Astrocyte (in vitro differentiated cells and primary cell): ENCODE measurements at regions not wholly inside any gene's neighbourhood (a gene's known extent, or its start where the extent isn't known, plus 50 kb on each side); places are given as distances from the start of the nearest gene placed in this dataset.

Source experiments
- DNase-seq: peaks from one replicate; pipeline ENCODE4 v3.0.0-alpha.2; 2010; ENCODE audit warnings: low read depth
- FAIRE-seq: peaks from 2 replicates; lab custom pipeline; 2011; peaks lifted over from hg19 to GRCh38; lab: Jason Lieb, UNC
- H2AFZ ChIP-seq: 2 replicates; pipeline ENCODE4 v1.6.0; 2012; ENCODE audit warnings: low read depth, low read length, inconsistent platforms
- H3K27ac ChIP-seq: 2 replicates; pipeline ENCODE4 v1.5.1; 2011; ENCODE audit warnings: low read depth, low read length, inconsistent platforms
- H3K27me3 ChIP-seq: 2 replicates; pipeline ENCODE4 v1.6.0; 2011; ENCODE audit warnings: low read length, inconsistent platforms; ENCODE audit not compliant: insufficient read depth
- H3K36me3 ChIP-seq: 2 replicates; pipeline ENCODE4 v1.5.1; 2011; ENCODE audit warnings: low read length, inconsistent platforms; ENCODE audit not compliant: insufficient read depth
- H3K4me1 ChIP-seq: 2 replicates; pipeline ENCODE4 v1.5.1; 2011; ENCODE audit warnings: low read length, inconsistent platforms; ENCODE audit not compliant: insufficient read depth
- H3K4me2 ChIP-seq: 2 replicates; pipeline ENCODE4 v1.6.0; 2012; ENCODE audit warnings: low read length, inconsistent platforms
- H3K4me3 ChIP-seq: 2 replicates; pipeline ENCODE4 v1.5.1; 2011; ENCODE audit warnings: low read depth, mild to moderate bottlenecking, low read length, inconsistent platforms; ENCODE audit not compliant: insufficient read depth
- H3K79me2 ChIP-seq: 2 replicates; pipeline ENCODE4 v1.6.0; 2012; ENCODE audit warnings: mild to moderate bottlenecking, low read length, inconsistent platforms; ENCODE audit not compliant: insufficient read depth
- H3K9ac ChIP-seq: 2 replicates; pipeline ENCODE4 v1.6.0; 2012; ENCODE audit warnings: mild to moderate bottlenecking, low read length, inconsistent platforms
- H3K9me3 ChIP-seq: 2 replicates; pipeline ENCODE4 v1.5.1; 2012; ENCODE audit warnings: low read depth, mild to moderate bottlenecking, low read length, inconsistent platforms; ENCODE audit not compliant: insufficient read depth
- H4K20me1 ChIP-seq: 2 replicates; pipeline ENCODE4 v1.6.0; 2012; ENCODE audit warnings: low read length, inconsistent platforms; ENCODE audit not compliant: insufficient read depth
- H3K27ac Mint-ChIP-seq: one replicate; pipeline ENCODE4 v1.8.0; 2021; ENCODE audit warnings: mild to moderate bottlenecking, mixed read lengths; ENCODE audit not compliant: unreplicated experiment
- H3K27me3 Mint-ChIP-seq: one replicate; pipeline ENCODE4 v1.8.0; 2021; ENCODE audit warnings: low read depth, mixed read lengths; ENCODE audit not compliant: unreplicated experiment
- H3K36me3 Mint-ChIP-seq: one replicate; pipeline ENCODE4 v1.8.0; 2021; ENCODE audit warnings: low read depth, mixed read lengths; ENCODE audit not compliant: unreplicated experiment
- H3K4me1 Mint-ChIP-seq: one replicate; pipeline ENCODE4 v1.8.0; 2021; ENCODE audit warnings: low read depth, mixed read lengths; ENCODE audit not compliant: unreplicated experiment
- H3K4me3 Mint-ChIP-seq: one replicate; pipeline ENCODE4 v1.8.0; 2021; ENCODE audit warnings: mild to moderate bottlenecking, moderate library complexity, mixed read lengths; ENCODE audit not compliant: unreplicated experiment
- H3K9me3 Mint-ChIP-seq: one replicate; pipeline ENCODE4 v1.8.0; 2021; ENCODE audit warnings: mild to moderate bottlenecking, mixed read lengths; ENCODE audit not compliant: unreplicated experiment
- CTCF ChIP-seq: IDR thresholded peaks from 2 replicates; pipeline ENCODE4 v1.5.1; 2011; ENCODE audit warnings: low read depth, mild to moderate bottlenecking, inconsistent platforms, low read length, moderate library complexity; ENCODE audit not compliant: insufficient read depth
- EZH2 ChIP-seq: IDR thresholded peaks from 2 replicates; pipeline ENCODE4 v1.6.1; 2012; ENCODE audit warnings: mild to moderate bottlenecking, low read length, inconsistent platforms; ENCODE audit not compliant: insufficient read depth

DNA sequence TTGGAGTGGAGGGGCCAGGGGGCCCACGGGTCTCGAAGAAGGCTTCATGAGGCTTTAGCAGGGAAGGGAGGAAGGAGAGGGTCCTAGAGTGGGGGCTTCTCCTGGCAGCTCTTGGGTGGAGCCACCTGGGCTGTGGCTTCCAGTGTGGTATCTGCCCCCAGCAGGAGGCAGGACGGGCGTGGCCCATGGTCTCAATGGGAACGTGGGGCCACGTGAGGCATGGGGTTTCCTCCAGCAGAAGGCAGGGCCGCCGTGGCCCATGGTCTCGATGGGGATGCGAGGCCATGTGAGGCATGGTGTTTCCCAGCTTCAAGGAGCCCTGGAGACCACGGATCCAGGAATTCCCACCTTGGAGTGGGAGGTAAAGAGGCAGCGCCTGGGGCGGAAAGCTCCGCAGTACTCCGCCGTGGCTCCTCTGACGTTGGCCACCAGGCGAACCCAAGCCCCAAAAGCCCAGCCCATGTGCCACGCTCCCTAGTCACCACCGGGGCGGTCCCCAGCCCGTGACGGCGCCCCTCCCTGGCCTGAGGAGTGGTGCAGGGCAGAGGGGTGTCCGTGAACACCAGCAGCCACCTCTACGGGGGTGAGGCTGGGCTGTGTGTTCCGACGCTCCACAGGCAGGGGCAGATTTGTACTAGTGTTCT, 62.0 kb upstream of the GATA5 start:
- Mint-ChIP-seq H3K27me3 (peaks cover 37% of the 10 kb centered on the region), H3K36me3 (no peaks in the 10 kb centered on the region), H3K4me1 (no peaks in the 10 kb centered on the region), H3K9me3 (peaks cover 4% of the 10 kb centered on the region), H3K4me3 (no peak overlapping the region), H3K27ac (no peak overlapping the region)
- H3K27ac ChIP-seq, result no peak overlapping the region
- H2AFZ ChIP-seq, result no peak overlapping the region
- FAIRE-seq (no peak), DNase-seq (no peak)
- no peaks in the 10 kb centered on the region for H3K9me3 ChIP-seq
- no peaks in the 10 kb centered on the region for H3K79me2 ChIP-seq
- no peak overlapping the region for H3K9ac ChIP-seq
- no peak overlapping the region for H3K4me3 ChIP-seq
- no peak overlapping the region for H3K4me2 ChIP-seq
- TF ChIP-seq CTCF, result no peak
- no peak for TF ChIP-seq EZH2
- H4K20me1 ChIP-seq, result no peaks in the 10 kb centered on the region
- H3K27me3 ChIP-seq, result peaks cover 9% of the 10 kb centered on the region
- H3K4me1 ChIP-seq, result no peaks in the 10 kb centered on the region
- H3K36me3 ChIP-seq, result no peaks in the 10 kb centered on the region

- peaks cover 9% of the 10 kb centered on the region for H3K27me3 ChIP-seq
- H3K79me2 ChIP-seq, result no peaks in the 10 kb centered on the region
- H4K20me1 ChIP-seq, result no peaks in the 10 kb centered on the region
- H3K9ac ChIP-seq, result no peak overlapping the region
- H3K9me3 ChIP-seq, result no peaks in the 10 kb centered on the region
- no peak overlapping the region for H3K27ac ChIP-seq
- H3K36me3 Mint-ChIP-seq, result peaks cover under 1% of the 10 kb centered on the region
- H2AFZ ChIP-seq, result no peak overlapping the region
- no peaks in the 10 kb centered on the region for H3K36me3 ChIP-seq
- no peaks in the 10 kb centered on the region for H3K4me1 ChIP-seq
- no peak for TF ChIP-seq CTCF
- peak; percentile 33 for TF ChIP-seq EZH2
- H3K4me3 ChIP-seq, result no peak overlapping the region
- FAIRE-seq, result no peak
- H3K4me2 ChIP-seq, result no peak overlapping the region
- H3K27ac Mint-ChIP-seq, result no peak overlapping the region
- H3K4me3 Mint-ChIP-seq, result no peak overlapping the region
- no peak for DNase-seq
- peaks cover 3% of the 10 kb centered on the region for H3K4me1 Mint-ChIP-seq
- H3K27me3 Mint-ChIP-seq, result peaks cover 29% of the 10 kb centered on the region
- H3K9me3 Mint-ChIP-seq, result peaks cover 12% of the 10 kb centered on the region
Measured at GRCh38 chr20:62539198-62540045, 63.6 kb upstream of the GATA5 start.
